ENCODE measurements at regions not wholly inside any gene's neighbourhood (a gene's known extent, or its start where the extent isn't known, plus 50 kb on each side); places are given as distances from the start of the nearest gene placed in this dataset.

DNA sequence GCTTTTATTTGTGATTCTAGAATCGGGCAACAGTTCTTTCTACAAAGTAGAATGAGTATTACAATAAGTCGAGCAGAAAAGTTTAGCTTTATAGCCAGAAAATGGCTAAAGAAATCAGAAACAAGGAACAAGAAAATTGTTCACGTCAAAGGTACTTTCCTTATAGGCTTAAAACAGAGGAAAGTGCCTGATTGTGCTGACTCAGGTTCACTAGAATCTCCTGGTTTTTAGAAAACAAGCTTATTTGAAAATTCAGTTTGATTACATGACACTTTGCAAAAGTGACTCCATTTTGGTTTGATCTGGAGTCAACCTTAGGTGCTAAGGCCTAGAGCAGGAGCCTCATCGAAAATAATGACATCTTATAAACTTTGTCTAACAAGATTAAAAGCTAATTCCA is 564.7 kb upstream of the FLRT2 start:
- peaks cover 28% of the 10 kb centered on the region for H3K4me1 Mint-ChIP-seq
- no peaks in the 10 kb centered on the region; the same call in 1 of the 2 replicates for H3K27me3 Mint-ChIP-seq (ENCODE audit: low read depth)
- no peak for DNase-seq (ENCODE audit: low spot score)
- ATAC-seq, result no peak
- CTCF ChIA-PET, result no interaction called here
- H3K36me3 Mint-ChIP-seq, result no peaks in the 10 kb centered on the region
- no peaks in the 10 kb centered on the region for H3K9me3 Mint-ChIP-seq
- no peak overlapping the region for H3K4me3 Mint-ChIP-seq
- no peak overlapping the region for H3K27ac Mint-ChIP-seq
- POLR2A ChIA-PET, result no interaction called here
- TF ChIP-seq ZNF121 (CRISPR knock-in tag; IDR thresholded peaks at IDR 0.05) (no peak), HMGXB4 (CRISPR knock-in tag; IDR thresholded peaks at IDR 0.05) (no peak), ZNF263 (CRISPR knock-in tag; IDR thresholded peaks at IDR 0.05; ENCODE audit: low read depth) (no peak), ZSCAN18 (CRISPR knock-in tag; IDR thresholded peaks at IDR 0.05) (no peak), ELF4 (CRISPR knock-in tag; IDR thresholded peaks at IDR 0.05; ENCODE audit: low read depth) (no peak), MXD4 (CRISPR knock-in tag; IDR thresholded peaks at IDR 0.05; ENCODE audit: borderline replicate concordance) (no peak), TEAD4 (CRISPR knock-in tag; IDR thresholded peaks at IDR 0.05) (no peak), NR3C1 (CRISPR knock-in tag; conservative IDR thresholded peaks at IDR 0.05; ENCODE audit: low read depth) (no peak), E2F5 (CRISPR knock-in tag; IDR thresholded peaks at IDR 0.05) (no peak)
- TF ChIP-seq, protein P1, sequence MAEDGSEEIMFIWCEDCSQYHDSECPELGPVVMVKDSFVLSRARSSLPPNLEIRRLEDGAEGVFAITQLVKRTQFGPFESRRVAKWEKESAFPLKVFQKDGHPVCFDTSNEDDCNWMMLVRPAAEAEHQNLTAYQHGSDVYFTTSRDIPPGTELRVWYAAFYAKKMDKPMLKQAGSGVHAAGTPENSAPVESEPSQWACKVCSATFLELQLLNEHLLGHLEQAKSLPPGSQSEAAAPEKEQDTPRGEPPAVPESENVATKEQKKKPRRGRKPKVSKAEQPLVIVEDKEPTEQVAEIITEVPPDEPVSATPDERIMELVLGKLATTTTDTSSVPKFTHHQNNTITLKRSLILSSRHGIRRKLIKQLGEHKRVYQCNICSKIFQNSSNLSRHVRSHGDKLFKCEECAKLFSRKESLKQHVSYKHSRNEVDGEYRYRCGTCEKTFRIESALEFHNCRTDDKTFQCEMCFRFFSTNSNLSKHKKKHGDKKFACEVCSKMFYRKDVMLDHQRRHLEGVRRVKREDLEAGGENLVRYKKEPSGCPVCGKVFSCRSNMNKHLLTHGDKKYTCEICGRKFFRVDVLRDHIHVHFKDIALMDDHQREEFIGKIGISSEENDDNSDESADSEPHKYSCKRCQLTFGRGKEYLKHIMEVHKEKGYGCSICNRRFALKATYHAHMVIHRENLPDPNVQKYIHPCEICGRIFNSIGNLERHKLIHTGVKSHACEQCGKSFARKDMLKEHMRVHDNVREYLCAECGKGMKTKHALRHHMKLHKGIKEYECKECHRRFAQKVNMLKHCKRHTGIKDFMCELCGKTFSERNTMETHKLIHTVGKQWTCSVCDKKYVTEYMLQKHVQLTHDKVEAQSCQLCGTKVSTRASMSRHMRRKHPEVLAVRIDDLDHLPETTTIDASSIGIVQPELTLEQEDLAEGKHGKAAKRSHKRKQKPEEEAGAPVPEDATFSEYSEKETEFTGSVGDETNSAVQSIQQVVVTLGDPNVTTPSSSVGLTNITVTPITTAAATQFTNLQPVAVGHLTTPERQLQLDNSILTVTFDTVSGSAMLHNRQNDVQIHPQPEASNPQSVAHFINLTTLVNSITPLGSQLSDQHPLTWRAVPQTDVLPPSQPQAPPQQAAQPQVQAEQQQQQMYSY (CRISPR knock-in tag; IDR thresholded peaks at IDR 0.05), result no peak

GRCh38 chr14:84969501-84969900 is 560.4 kb upstream of the FLRT2 start:
- ATAC-seq (no peak), DNase-seq (ENCODE audit: low spot score) (no peak)
- H3K4me1 Mint-ChIP-seq, result peaks cover 23% of the 10 kb centered on the region
- POLR2A ChIA-PET, result no interaction called here
- H3K36me3 Mint-ChIP-seq, result no peaks in the 10 kb centered on the region
- no peaks in the 10 kb centered on the region for H3K9me3 Mint-ChIP-seq
- no peak overlapping the region for H3K27ac Mint-ChIP-seq
- H3K27me3 Mint-ChIP-seq (ENCODE audit: low read depth), result no peaks in the 10 kb centered on the region
- CTCF ChIA-PET, result no interaction called here
- no peak overlapping the region for H3K4me3 Mint-ChIP-seq
- TF ChIP-seq IRF2 (CRISPR knock-in tag; IDR thresholded peaks at IDR 0.05; ENCODE audit: borderline replicate concordance, low read depth) (no peak), ELF4 (CRISPR knock-in tag; IDR thresholded peaks at IDR 0.05; ENCODE audit: low read depth) (no peak), SMAD4 (CRISPR knock-in tag; IDR thresholded peaks at IDR 0.05) (no peak), KAT7 (CRISPR knock-in tag; IDR thresholded peaks at IDR 0.05; ENCODE audit: borderline replicate concordance) (no peak), E2F1 (CRISPR knock-in tag; IDR thresholded peaks at IDR 0.05) (no peak), JUN (CRISPR knock-in tag; IDR thresholded peaks at IDR 0.05) (no peak), FOXK1 (CRISPR knock-in tag; IDR thresholded peaks at IDR 0.05) (no peak), FOXJ3 (CRISPR knock-in tag; IDR thresholded peaks at IDR 0.05; ENCODE audit: borderline replicate concordance) (no peak), GABPB1 (CRISPR knock-in tag; IDR thresholded peaks at IDR 0.05) (no peak)
- TF ChIP-seq, protein P2, sequence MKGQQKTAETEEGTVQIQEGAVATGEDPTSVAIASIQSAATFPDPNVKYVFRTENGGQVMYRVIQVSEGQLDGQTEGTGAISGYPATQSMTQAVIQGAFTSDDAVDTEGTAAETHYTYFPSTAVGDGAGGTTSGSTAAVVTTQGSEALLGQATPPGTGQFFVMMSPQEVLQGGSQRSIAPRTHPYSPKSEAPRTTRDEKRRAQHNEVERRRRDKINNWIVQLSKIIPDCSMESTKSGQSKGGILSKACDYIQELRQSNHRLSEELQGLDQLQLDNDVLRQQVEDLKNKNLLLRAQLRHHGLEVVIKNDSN (CRISPR knock-in tag; IDR thresholded peaks at IDR 0.05), result no peak
- TF ChIP-seq, protein P3, sequence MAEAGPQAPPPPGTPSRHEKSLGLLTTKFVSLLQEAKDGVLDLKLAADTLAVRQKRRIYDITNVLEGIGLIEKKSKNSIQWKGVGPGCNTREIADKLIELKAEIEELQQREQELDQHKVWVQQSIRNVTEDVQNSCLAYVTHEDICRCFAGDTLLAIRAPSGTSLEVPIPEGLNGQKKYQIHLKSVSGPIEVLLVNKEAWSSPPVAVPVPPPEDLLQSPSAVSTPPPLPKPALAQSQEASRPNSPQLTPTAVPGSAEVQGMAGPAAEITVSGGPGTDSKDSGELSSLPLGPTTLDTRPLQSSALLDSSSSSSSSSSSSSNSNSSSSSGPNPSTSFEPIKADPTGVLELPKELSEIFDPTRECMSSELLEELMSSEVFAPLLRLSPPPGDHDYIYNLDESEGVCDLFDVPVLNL (CRISPR knock-in tag; IDR thresholded peaks at IDR 0.05; ENCODE audit: borderline replicate concordance, low read depth), result no peak
- TF ChIP-seq, protein P4, sequence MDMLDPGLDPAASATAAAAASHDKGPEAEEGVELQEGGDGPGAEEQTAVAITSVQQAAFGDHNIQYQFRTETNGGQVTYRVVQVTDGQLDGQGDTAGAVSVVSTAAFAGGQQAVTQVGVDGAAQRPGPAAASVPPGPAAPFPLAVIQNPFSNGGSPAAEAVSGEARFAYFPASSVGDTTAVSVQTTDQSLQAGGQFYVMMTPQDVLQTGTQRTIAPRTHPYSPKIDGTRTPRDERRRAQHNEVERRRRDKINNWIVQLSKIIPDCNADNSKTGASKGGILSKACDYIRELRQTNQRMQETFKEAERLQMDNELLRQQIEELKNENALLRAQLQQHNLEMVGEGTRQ (CRISPR knock-in tag; IDR thresholded peaks at IDR 0.05), result no peak
- TF ChIP-seq, protein P5, sequence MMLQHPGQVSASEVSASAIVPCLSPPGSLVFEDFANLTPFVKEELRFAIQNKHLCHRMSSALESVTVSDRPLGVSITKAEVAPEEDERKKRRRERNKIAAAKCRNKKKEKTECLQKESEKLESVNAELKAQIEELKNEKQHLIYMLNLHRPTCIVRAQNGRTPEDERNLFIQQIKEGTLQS (CRISPR knock-in tag; conservative IDR thresholded peaks at IDR 0.05), result no peak

Measured in WTC11 (cell line).